ENCODE measurements at regions not wholly inside any gene's neighbourhood (a gene's known extent, or its start where the extent isn't known, plus 50 kb on each side); places are given as distances from the start of the nearest gene placed in this dataset.

DNA sequence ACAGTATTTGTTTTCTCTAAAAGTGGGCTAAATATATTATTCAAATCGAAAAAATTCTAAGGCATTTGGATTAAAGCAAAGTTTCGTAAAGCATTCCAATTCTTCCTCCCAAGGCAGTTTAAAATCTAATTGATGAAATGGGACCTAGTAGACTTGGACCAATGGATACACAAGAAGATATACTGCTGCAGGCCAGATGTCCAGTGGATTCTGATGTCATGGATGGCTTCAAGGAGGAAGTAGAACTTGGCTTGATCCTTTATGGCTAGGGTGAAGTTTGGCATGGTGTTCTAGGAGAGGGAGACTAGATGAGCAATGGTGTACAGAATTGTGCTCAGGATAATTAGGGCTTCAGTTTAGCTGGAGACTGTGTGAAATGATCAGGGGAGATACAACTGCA is 559.5 kb upstream of the MMS22L start:
- no peak for TF ChIP-seq ZNF274 (IDR thresholded peaks at IDR 0.05; ENCODE audit: low read depth, low read length)
- TF ChIP-seq, protein P1, sequence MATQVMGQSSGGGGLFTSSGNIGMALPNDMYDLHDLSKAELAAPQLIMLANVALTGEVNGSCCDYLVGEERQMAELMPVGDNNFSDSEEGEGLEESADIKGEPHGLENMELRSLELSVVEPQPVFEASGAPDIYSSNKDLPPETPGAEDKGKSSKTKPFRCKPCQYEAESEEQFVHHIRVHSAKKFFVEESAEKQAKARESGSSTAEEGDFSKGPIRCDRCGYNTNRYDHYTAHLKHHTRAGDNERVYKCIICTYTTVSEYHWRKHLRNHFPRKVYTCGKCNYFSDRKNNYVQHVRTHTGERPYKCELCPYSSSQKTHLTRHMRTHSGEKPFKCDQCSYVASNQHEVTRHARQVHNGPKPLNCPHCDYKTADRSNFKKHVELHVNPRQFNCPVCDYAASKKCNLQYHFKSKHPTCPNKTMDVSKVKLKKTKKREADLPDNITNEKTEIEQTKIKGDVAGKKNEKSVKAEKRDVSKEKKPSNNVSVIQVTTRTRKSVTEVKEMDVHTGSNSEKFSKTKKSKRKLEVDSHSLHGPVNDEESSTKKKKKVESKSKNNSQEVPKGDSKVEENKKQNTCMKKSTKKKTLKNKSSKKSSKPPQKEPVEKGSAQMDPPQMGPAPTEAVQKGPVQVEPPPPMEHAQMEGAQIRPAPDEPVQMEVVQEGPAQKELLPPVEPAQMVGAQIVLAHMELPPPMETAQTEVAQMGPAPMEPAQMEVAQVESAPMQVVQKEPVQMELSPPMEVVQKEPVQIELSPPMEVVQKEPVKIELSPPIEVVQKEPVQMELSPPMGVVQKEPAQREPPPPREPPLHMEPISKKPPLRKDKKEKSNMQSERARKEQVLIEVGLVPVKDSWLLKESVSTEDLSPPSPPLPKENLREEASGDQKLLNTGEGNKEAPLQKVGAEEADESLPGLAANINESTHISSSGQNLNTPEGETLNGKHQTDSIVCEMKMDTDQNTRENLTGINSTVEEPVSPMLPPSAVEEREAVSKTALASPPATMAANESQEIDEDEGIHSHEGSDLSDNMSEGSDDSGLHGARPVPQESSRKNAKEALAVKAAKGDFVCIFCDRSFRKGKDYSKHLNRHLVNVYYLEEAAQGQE (IDR thresholded peaks at IDR 0.05; ENCODE audit: low read depth): no peak
- TF ChIP-seq, protein P2, sequence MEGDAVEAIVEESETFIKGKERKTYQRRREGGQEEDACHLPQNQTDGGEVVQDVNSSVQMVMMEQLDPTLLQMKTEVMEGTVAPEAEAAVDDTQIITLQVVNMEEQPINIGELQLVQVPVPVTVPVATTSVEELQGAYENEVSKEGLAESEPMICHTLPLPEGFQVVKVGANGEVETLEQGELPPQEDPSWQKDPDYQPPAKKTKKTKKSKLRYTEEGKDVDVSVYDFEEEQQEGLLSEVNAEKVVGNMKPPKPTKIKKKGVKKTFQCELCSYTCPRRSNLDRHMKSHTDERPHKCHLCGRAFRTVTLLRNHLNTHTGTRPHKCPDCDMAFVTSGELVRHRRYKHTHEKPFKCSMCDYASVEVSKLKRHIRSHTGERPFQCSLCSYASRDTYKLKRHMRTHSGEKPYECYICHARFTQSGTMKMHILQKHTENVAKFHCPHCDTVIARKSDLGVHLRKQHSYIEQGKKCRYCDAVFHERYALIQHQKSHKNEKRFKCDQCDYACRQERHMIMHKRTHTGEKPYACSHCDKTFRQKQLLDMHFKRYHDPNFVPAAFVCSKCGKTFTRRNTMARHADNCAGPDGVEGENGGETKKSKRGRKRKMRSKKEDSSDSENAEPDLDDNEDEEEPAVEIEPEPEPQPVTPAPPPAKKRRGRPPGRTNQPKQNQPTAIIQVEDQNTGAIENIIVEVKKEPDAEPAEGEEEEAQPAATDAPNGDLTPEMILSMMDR (IDR thresholded peaks at IDR 0.05 in 2 of 3, conservative IDR thresholded peaks at IDR 0.05 in 1 of 3; ENCODE audit: borderline replicate concordance in 1 of 3, insufficient read depth in 1 of 3, low read depth in 2 of 3, low read length in 2 of 3): no peak
- TF ChIP-seq EZH2phosphoT487 (IDR thresholded peaks at IDR 0.05; ENCODE audit: borderline replicate concordance): no peak
- no peak for TF ChIP-seq EZH2 (IDR thresholded peaks at IDR 0.05)
- no peak for TF ChIP-seq POLR2A (IDR thresholded peaks at IDR 0.05; ENCODE audit: borderline replicate concordance, extremely low read depth, insufficient read depth, insufficient read length)
- no peak for TF ChIP-seq POLR2AphosphoS5 (IDR thresholded peaks at IDR 0.05; ENCODE audit: low read depth, low read length)
- no peak for TF ChIP-seq ZFX (IDR thresholded peaks at IDR 0.05)

All from HCT116 (cell line).